GM23248 (cell line): ENCODE measurements at regions not wholly inside any gene's neighbourhood (a gene's known extent, or its start where the extent isn't known, plus 50 kb on each side); places are given as distances from the start of the nearest gene placed in this dataset.

Experiments used
- DNase-seq: peaks from one replicate; pipeline ENCODE4 v3.0.0-alpha.2; 2015
- H2AFZ ChIP-seq: fragments of 200-600 bp; sonication (generic); 2 replicates; pipeline ENCODE4 v1.6.1; 2016; ENCODE audit warnings: antibody characterized with exemption
- H3F3A ChIP-seq: fragments of 200-600 bp; sonication (generic); 2 replicates; pipeline ENCODE4 v1.6.1; 2016; ENCODE audit warnings: mild to moderate bottlenecking, antibody characterized with exemption, mixed run types; ENCODE audit not compliant: insufficient read depth
- H3K27ac ChIP-seq: fragments of 200-600 bp; sonication (generic); 2 replicates; pipeline ENCODE4 v1.5.1; 2016; ENCODE audit warnings: mild to moderate bottlenecking
- H3K27me3 ChIP-seq: fragments of 200-600 bp; sonication (generic); replicated peaks from 2 replicates; pipeline ENCODE4 v1.6.1; 2016; ENCODE audit warnings: mild to moderate bottlenecking; ENCODE audit not compliant: insufficient read depth
- H3K36me3 ChIP-seq: fragments of 200-600 bp; sonication (generic); 2 replicates; pipeline ENCODE4 v1.6.1; 2016; ENCODE audit warnings: low read depth, mild to moderate bottlenecking
- H3K4me1 ChIP-seq: fragments of 200-600 bp; sonication (generic); 2 replicates; pipeline ENCODE4 v1.6.1; 2016; ENCODE audit warnings: mild to moderate bottlenecking; ENCODE audit not compliant: insufficient read depth
- H3K4me2 ChIP-seq: fragments of 200-600 bp; sonication (generic); one replicate; pipeline ENCODE4 v1.6.1; 2016; ENCODE audit warnings: mild to moderate bottlenecking; ENCODE audit not compliant: unreplicated experiment
- H3K4me3 ChIP-seq: fragments of 200-600 bp; sonication (generic); 2 replicates; pipeline ENCODE4 v1.5.1; 2016; ENCODE audit warnings: mild to moderate bottlenecking
- H3K79me2 ChIP-seq: fragments of 200-600 bp; sonication (generic); 2 replicates; pipeline ENCODE4 v1.6.1; 2016; ENCODE audit warnings: mild to moderate bottlenecking; ENCODE audit not compliant: insufficient read depth
- H3K9ac ChIP-seq: fragments of 200-600 bp; sonication (generic); 2 replicates; pipeline ENCODE4 v1.6.1; 2016; ENCODE audit warnings: mild to moderate bottlenecking
- H3K9me2 ChIP-seq: fragments of 200-600 bp; sonication (generic); 2 replicates; pipeline ENCODE4 v1.6.1; 2016; ENCODE audit warnings: mixed run types, mild to moderate bottlenecking, moderate library complexity; ENCODE audit not compliant: insufficient read depth
- H3K9me3 ChIP-seq: fragments of 200-600 bp; sonication (generic); one replicate; pipeline ENCODE4 v1.6.1; 2017; ENCODE audit warnings: low read depth
- H4K20me1 ChIP-seq: fragments of 200-600 bp; sonication (generic); 2 replicates; pipeline ENCODE4 v1.6.0; 2016; ENCODE audit not compliant: insufficient read depth
- EZH2 ChIP-seq: fragments of 200-600 bp; sonication (generic); IDR thresholded peaks from 2 replicates; pipeline ENCODE4 v1.6.1; 2018; ENCODE audit warnings: antibody characterized with exemption, mild to moderate bottlenecking; ENCODE audit not compliant: insufficient read depth, poor library complexity, severe bottlenecking
- EZH2phosphoT487 ChIP-seq: fragments of 200-600 bp; sonication (generic); IDR thresholded peaks from 2 replicates; pipeline ENCODE4 v1.6.1; 2018; ENCODE audit warnings: antibody characterized with exemption, moderate library complexity, mild to moderate bottlenecking, low read depth; ENCODE audit not compliant: insufficient read depth
- WGBS, 2 experiments: methylation state at CpG; one replicate each; pipeline ENCODE4 v1.1.6; 2015 to 2017; ENCODE audit warnings: low lambda C conversion rate in 2 of 2, low coverage in 1 of 2; ENCODE audit errors: missing lambda C conversion rate in 2 of 2; 5-methylcytosine and 5-hydroxymethylcytosine counted together
- in situ Hi-C: fragments of 300-500 bp; cut with MboI; formaldehyde crosslinking; loops from 2 replicates; pipeline ENCODE4 v1.15.0; 2020

- no peak overlapping the region for H3K9ac ChIP-seq
- no peaks in the 10 kb centered on the region for H3K9me2 ChIP-seq
- no peak for TF ChIP-seq EZH2
- no peak for DNase-seq
- H2AFZ ChIP-seq = no peak overlapping the region
- WGBS, 2 experiments = 64 to 80% methylated on average over 4 of the region's 4 CpGs
- H3K4me2 ChIP-seq = no peak overlapping the region
- H3K79me2 ChIP-seq = no peaks in the 10 kb centered on the region
- no peak overlapping the region for H3K4me3 ChIP-seq
- no peak overlapping the region for H3K27ac ChIP-seq
- H3K4me1 ChIP-seq = peaks cover 13% of the 10 kb centered on the region
- in situ Hi-C loops = no loop called here
- H3K36me3 ChIP-seq = no peaks in the 10 kb centered on the region
- no peaks in the 10 kb centered on the region for H4K20me1 ChIP-seq
- no peaks in the 10 kb centered on the region for H3K27me3 ChIP-seq
- no peaks in the 10 kb centered on the region for H3K9me3 ChIP-seq
- H3F3A ChIP-seq = peaks cover 8% of the 10 kb centered on the region
Measured at GRCh38 chr6:85749236-85749635, 106.5 kb upstream of the SYNCRIP start.

- no peak for TF ChIP-seq EZH2
- TF ChIP-seq EZH2phosphoT487 = no peak
- peak overlapping the region; percentile 46 for H3K4me3 ChIP-seq
- H3K4me2 ChIP-seq = peak overlapping the region; percentile 67
- no peaks in the 10 kb centered on the region for H3K36me3 ChIP-seq
- H3F3A ChIP-seq = peaks cover 8% of the 10 kb centered on the region
- H3K9ac ChIP-seq = 0 out of 2 replicates have a peak overlapping the region, but pooled peaks have one; percentile 3
- in situ Hi-C loops = no loop called here
- peak overlapping the region; percentile 48 for H3K27ac ChIP-seq
- peak; percentile 73 for DNase-seq
- H3K9me2 ChIP-seq = no peaks in the 10 kb centered on the region
- peaks cover 13% of the 10 kb centered on the region for H3K4me1 ChIP-seq
- no peaks in the 10 kb centered on the region for H4K20me1 ChIP-seq
- H3K9me3 ChIP-seq = no peaks in the 10 kb centered on the region
- no peaks in the 10 kb centered on the region for H3K79me2 ChIP-seq
- no peaks in the 10 kb centered on the region for H3K27me3 ChIP-seq
- no peak overlapping the region for H2AFZ ChIP-seq
- WGBS, 2 experiments = 0 to 2% methylated on average over 1 of the region's 1 CpG
Measured at GRCh38 chr6:85747666-85748065, 105.0 kb upstream of the SYNCRIP start.

DNA sequence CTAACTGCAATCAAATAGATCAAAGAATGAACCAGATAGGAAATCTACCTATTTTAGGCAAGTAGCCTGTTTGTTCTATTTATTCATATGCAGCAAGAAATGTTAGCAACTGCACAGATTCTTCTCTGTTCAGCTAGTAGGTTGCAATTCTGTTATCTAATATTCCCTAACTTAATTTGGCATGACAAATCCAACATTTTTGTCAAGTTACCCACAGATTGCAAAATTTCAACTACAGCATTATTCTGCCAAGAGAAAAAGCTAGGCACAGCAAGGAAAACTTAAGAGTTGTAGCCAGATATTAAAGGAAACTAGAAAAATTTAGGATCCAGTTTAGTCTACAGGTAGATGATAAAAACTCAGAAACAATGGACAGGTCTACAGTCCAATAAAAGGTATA lies 104.4 kb upstream of the SYNCRIP start:
- H3K4me3 ChIP-seq = peak overlapping the region; percentile 46
- H3K79me2 ChIP-seq = no peaks in the 10 kb centered on the region
- H3K27me3 ChIP-seq = no peaks in the 10 kb centered on the region
- TF ChIP-seq EZH2 = no peak
- peaks cover 8% of the 10 kb centered on the region for H3F3A ChIP-seq
- H3K4me2 ChIP-seq = peak overlapping the region; percentile 67
- H3K9me2 ChIP-seq = no peaks in the 10 kb centered on the region
- H2AFZ ChIP-seq = no peak overlapping the region
- DNase-seq = peak; percentile 65
- peaks cover 13% of the 10 kb centered on the region for H3K4me1 ChIP-seq
- in situ Hi-C loops = no loop called here
- no peaks in the 10 kb centered on the region for H3K9me3 ChIP-seq
- H3K36me3 ChIP-seq = no peaks in the 10 kb centered on the region
- no peaks in the 10 kb centered on the region for H4K20me1 ChIP-seq
- H3K9ac ChIP-seq = 0 out of 2 replicates have a peak overlapping the region, but pooled peaks have one; percentile 3
- peak overlapping the region; percentile 48 for H3K27ac ChIP-seq

DNA sequence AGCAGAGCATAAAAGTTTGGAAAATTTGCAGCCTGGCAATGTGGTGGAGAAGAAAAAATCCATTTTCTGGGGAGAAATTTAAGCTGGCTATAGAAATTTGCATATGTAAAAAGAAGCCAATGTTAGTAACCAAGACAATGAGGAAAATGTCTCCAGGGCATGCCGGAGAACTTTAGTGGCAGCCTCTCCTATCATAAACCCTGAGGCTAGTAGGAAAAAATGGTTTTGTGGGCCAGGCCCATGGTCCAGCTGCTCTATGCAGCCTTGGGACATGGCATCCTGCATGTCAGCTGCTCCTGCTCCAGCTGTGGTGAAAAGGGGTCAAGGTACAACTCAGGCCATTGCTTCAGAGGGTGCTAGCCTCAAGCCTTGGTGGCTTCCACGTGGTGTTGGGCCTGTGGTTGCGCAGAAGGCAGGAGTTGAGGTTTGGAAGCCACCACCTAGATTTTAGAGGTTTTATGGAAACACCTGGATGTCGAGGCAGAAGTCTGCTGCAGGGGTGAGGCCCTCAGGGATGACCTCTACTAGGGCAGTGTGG lies 101.8 kb upstream of the SYNCRIP start:
- H3K27me3 ChIP-seq = no peaks in the 10 kb centered on the region
- no peaks in the 10 kb centered on the region for H3K9me3 ChIP-seq
- H3K9ac ChIP-seq = no peak overlapping the region
- no peaks in the 10 kb centered on the region for H3K79me2 ChIP-seq
- no peak overlapping the region for H2AFZ ChIP-seq
- H3K4me1 ChIP-seq = peaks cover 13% of the 10 kb centered on the region
- no peak overlapping the region for H3K4me2 ChIP-seq
- no peak overlapping the region for H3K27ac ChIP-seq
- DNase-seq = no peak
- peaks cover 8% of the 10 kb centered on the region for H3F3A ChIP-seq
- no peaks in the 10 kb centered on the region for H3K36me3 ChIP-seq
- 35 to 42% methylated on average over 4 of the region's 4 CpGs for WGBS, 2 experiments
- H4K20me1 ChIP-seq = no peaks in the 10 kb centered on the region
- H3K4me3 ChIP-seq = no peak overlapping the region
- in situ Hi-C loops = no loop called here
- no peak for TF ChIP-seq EZH2
- no peak for TF ChIP-seq EZH2phosphoT487
- H3K9me2 ChIP-seq = no peaks in the 10 kb centered on the region

- no peak overlapping the region for H3K9ac ChIP-seq
- no peak for DNase-seq
- TF ChIP-seq EZH2 (no peak), EZH2phosphoT487 (no peak)
Measured at GRCh38 chr6:85726206-85726605, 83.5 kb upstream of the SYNCRIP start.

More at GRCh38 chr6:85726206-85726605, 83.5 kb upstream of the SYNCRIP start:
- H4K20me1 ChIP-seq = no peaks in the 10 kb centered on the region
- H3F3A ChIP-seq = no peaks in the 10 kb centered on the region
- H3K4me3 ChIP-seq = no peak overlapping the region
- H3K79me2 ChIP-seq = no peaks in the 10 kb centered on the region
- no peaks in the 10 kb centered on the region for H3K4me1 ChIP-seq
- no peak overlapping the region for H2AFZ ChIP-seq
- no peak overlapping the region for H3K4me2 ChIP-seq
- H3K9me2 ChIP-seq = no peaks in the 10 kb centered on the region
- in situ Hi-C loops = no loop called here
- H3K27me3 ChIP-seq = no peaks in the 10 kb centered on the region
- H3K27ac ChIP-seq = no peak overlapping the region
- no peaks in the 10 kb centered on the region for H3K36me3 ChIP-seq
- no peaks in the 10 kb centered on the region for H3K9me3 ChIP-seq
